ENCODE measurements at regions not wholly inside any gene's neighbourhood (a gene's known extent, or its start where the extent isn't known, plus 50 kb on each side); places are given as distances from the start of the nearest gene placed in this dataset.

- Histone ChIP-seq H3K4me1 (ENCODE audit: insufficient read depth) (no peaks in the 10 kb centered on the region), H2AFZ (no peak overlapping the region), H3K4me2 (no peak overlapping the region), H3K4me3 (no peak overlapping the region), H3K9me2 (ENCODE audit: insufficient read depth) (peaks cover 8% of the 10 kb centered on the region), H3F3A (replicated peaks; ENCODE audit: low read depth) (no peaks in the 10 kb centered on the region), H3K79me2 (replicated peaks; ENCODE audit: insufficient read depth) (no peaks in the 10 kb centered on the region), H3K36me3 (ENCODE audit: insufficient read depth) (no peaks in the 10 kb centered on the region), H3K27me3 (ENCODE audit: insufficient read depth) (no peaks in the 10 kb centered on the region), H4K20me1 (replicated peaks; ENCODE audit: insufficient read depth) (no peaks in the 10 kb centered on the region), H3K27ac (ENCODE audit: low read depth) (no peak overlapping the region)
- no peak for DNase-seq (ENCODE audit: low spot score)
- no peaks in the 10 kb centered on the region for H3K36me3 Mint-ChIP-seq (ENCODE audit: low read depth)
- H3K4me3 Mint-ChIP-seq: no peak overlapping the region
- H3K27me3 Mint-ChIP-seq (ENCODE audit: insufficient read depth, low read depth, poor library complexity): no peaks in the 10 kb centered on the region
- no peak overlapping the region for H3K27ac Mint-ChIP-seq
- H3K4me1 Mint-ChIP-seq: no peaks in the 10 kb centered on the region
- no peak for ATAC-seq
- no peaks in the 10 kb centered on the region for H3K9me3 Mint-ChIP-seq
- no peak for TF ChIP-seq ZNF114 (CRISPR knock-in tag; IDR thresholded peaks at IDR 0.05)
- no peak for TF ChIP-seq CTCF (conservative IDR thresholded peaks at IDR 0.05; ENCODE audit: low read depth in 2 of 2)
- no peak for TF ChIP-seq JUNB (IDR thresholded peaks at IDR 0.05; ENCODE audit: unreplicated experiment)
- no peak for TF ChIP-seq POLR2AphosphoS5 (IDR thresholded peaks at IDR 0.05; ENCODE audit: low read depth)
- no peak for TF ChIP-seq EZH2phosphoT487 (IDR thresholded peaks at IDR 0.05; ENCODE audit: unreplicated experiment)
- no peak for TF ChIP-seq NANOG (IDR thresholded peaks at IDR 0.05; ENCODE audit: borderline replicate concordance)
- TF ChIP-seq EZH2 (IDR thresholded peaks at IDR 0.05; ENCODE audit: low read depth, unreplicated experiment): no peak
- no peak for TF ChIP-seq ZNF462 (CRISPR knock-in tag; IDR thresholded peaks at IDR 0.05)
- no peak for TF ChIP-seq CREB1 (CRISPR knock-in tag; IDR thresholded peaks at IDR 0.05; ENCODE audit: low read depth)
- no peak for TF ChIP-seq STAT1 (IDR thresholded peaks at IDR 0.05; ENCODE audit: unreplicated experiment)
- no peak for TF ChIP-seq REST (IDR thresholded peaks at IDR 0.05; ENCODE audit: unreplicated experiment)
Observed at GRCh38 chr2:226631671-226632070, 167.9 kb downstream of the IRS1 start.
